ENCODE measurements at regions not wholly inside any gene's neighbourhood (a gene's known extent, or its start where the extent isn't known, plus 50 kb on each side); places are given as distances from the start of the nearest gene placed in this dataset.

DNA sequence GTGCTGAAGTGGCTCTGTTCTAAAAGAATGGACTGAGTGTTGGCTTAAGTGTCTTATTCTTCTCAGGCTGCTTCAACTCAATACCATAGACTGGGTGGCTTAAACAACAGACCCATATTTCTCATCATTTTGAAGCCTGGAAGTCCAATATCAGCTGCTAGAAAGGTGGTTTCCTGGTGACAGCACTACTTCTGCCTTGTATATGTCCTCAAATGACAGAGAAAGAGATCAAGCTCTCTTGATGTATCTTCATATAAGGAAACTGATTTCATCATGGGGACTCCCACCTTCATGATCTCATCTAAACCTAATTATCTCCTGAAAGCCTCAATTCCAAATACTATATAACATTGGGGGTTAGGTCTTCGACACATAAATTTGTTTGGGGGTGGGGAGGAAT is 449.7 kb upstream of the DSEL start:
- TF ChIP-seq TAF1 (IDR thresholded peaks at IDR 0.05; ENCODE audit: borderline replicate concordance, insufficient read depth, low read length) (no peak), FOXP2 (optimal IDR thresholded peaks at IDR 0.05; ENCODE audit: borderline replicate concordance, extremely low read depth, extremely low read length, insufficient read depth) (no peak), SIN3A (IDR thresholded peaks at IDR 0.05; ENCODE audit: borderline replicate concordance, insufficient read depth, low read length) (no peak), POLR2AphosphoS5 (IDR thresholded peaks at IDR 0.05; ENCODE audit: low read depth, low read length) (no peak)
- TF ChIP-seq, protein P1, sequence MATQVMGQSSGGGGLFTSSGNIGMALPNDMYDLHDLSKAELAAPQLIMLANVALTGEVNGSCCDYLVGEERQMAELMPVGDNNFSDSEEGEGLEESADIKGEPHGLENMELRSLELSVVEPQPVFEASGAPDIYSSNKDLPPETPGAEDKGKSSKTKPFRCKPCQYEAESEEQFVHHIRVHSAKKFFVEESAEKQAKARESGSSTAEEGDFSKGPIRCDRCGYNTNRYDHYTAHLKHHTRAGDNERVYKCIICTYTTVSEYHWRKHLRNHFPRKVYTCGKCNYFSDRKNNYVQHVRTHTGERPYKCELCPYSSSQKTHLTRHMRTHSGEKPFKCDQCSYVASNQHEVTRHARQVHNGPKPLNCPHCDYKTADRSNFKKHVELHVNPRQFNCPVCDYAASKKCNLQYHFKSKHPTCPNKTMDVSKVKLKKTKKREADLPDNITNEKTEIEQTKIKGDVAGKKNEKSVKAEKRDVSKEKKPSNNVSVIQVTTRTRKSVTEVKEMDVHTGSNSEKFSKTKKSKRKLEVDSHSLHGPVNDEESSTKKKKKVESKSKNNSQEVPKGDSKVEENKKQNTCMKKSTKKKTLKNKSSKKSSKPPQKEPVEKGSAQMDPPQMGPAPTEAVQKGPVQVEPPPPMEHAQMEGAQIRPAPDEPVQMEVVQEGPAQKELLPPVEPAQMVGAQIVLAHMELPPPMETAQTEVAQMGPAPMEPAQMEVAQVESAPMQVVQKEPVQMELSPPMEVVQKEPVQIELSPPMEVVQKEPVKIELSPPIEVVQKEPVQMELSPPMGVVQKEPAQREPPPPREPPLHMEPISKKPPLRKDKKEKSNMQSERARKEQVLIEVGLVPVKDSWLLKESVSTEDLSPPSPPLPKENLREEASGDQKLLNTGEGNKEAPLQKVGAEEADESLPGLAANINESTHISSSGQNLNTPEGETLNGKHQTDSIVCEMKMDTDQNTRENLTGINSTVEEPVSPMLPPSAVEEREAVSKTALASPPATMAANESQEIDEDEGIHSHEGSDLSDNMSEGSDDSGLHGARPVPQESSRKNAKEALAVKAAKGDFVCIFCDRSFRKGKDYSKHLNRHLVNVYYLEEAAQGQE (IDR thresholded peaks at IDR 0.05; ENCODE audit: insufficient read depth in 1 of 2, low read depth in 2 of 2, low read length in 2 of 2) = no peak

DNA sequence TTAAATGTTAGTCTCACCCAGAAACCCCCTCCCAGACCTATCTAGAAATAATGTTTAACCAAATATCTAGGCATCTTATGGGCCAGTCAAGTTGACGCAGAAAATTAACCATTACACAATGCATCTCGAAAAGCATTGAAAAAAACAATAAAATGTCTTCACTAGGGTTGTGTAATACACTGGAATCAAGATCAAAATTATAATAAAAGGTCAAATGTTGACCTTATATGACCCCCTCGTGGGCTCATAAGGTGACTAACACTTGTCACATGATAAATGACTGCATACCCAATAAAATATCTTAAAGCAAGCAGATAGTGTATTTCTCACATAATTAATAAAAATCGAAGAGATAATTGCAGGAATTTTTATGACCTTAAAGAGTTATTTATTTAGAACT is 447.9 kb upstream of the DSEL start:
- TF ChIP-seq SIN3A (IDR thresholded peaks at IDR 0.05; ENCODE audit: borderline replicate concordance, insufficient read depth, low read length) (no peak), TAF1 (IDR thresholded peaks at IDR 0.05; ENCODE audit: borderline replicate concordance, insufficient read depth, low read length) (no peak), FOXP2 (optimal IDR thresholded peaks at IDR 0.05; ENCODE audit: borderline replicate concordance, extremely low read depth, extremely low read length, insufficient read depth) (no peak), POLR2AphosphoS5 (IDR thresholded peaks at IDR 0.05; ENCODE audit: low read depth, low read length) (no peak)
- TF ChIP-seq, protein P1 (IDR thresholded peaks at IDR 0.05; ENCODE audit: insufficient read depth in 1 of 2, low read depth in 2 of 2, low read length in 2 of 2) = no peak

DNA sequence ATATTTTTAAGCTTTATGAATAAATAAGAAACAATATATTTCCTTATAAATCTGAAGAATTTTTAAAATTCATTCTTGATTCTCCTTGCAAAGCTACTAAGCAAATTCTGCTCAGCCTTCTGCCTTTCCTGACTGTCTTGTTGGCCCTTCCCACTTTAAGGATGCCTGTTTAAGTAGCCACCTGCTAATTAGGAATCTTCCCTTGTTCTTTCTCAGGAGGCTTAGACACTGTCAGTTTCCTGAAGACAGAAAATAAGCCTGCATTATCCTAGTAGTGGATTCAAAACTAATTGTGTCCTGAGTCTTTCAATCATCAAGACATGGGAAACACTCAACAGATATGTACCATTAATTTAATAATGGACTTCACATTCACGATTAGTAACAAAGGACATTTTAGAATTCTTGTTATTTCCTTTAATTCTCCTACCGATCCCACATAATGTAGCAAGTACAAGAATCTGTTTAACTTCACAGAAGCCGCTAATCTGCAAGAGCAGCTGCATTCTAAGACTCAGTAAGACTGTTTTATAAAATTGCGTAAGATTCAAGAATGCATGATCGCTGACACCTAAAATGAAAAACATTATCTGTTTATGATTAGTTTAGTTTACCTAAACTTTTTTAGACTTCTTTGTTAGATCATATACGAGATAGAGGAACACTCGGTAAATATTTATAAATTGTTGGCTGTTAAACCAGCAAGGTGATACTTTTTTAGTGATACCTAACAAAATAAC is 445.4 kb upstream of the DSEL start:
- no peak for TF ChIP-seq SIN3A (IDR thresholded peaks at IDR 0.05; ENCODE audit: borderline replicate concordance, insufficient read depth, low read length)
- TF ChIP-seq, protein P1 (IDR thresholded peaks at IDR 0.05; ENCODE audit: insufficient read depth in 1 of 2, low read depth in 2 of 2, low read length in 2 of 2) = no peak
- no peak for TF ChIP-seq TAF1 (IDR thresholded peaks at IDR 0.05; ENCODE audit: borderline replicate concordance, insufficient read depth, low read length)
- no peak for TF ChIP-seq FOXP2 (optimal IDR thresholded peaks at IDR 0.05; ENCODE audit: borderline replicate concordance, extremely low read depth, extremely low read length, insufficient read depth)
- TF ChIP-seq POLR2AphosphoS5 (IDR thresholded peaks at IDR 0.05; ENCODE audit: low read depth, low read length) = no peak

DNA sequence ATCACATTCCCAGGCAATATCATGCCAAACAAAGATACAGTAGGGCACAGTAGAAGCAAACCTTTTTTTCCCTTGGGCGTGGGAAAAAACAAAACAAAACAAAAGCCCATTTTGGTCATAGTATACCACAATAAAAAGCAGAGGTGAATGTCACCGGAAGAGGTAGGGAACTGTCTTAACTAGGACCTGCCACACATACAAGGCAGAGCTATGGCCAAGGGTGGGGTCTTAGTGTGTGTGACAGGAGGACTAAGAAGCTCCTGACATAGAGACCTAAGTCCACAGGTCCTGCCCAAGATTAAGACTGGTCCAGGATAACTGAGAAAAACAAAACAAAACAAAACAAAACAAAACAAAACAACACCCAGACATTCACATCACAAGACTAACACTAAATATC is 441.2 kb upstream of the DSEL start:
- TF ChIP-seq TAF1 (IDR thresholded peaks at IDR 0.05; ENCODE audit: borderline replicate concordance, insufficient read depth, low read length) (no peak), SIN3A (IDR thresholded peaks at IDR 0.05; ENCODE audit: borderline replicate concordance, insufficient read depth, low read length) (no peak), POLR2AphosphoS5 (IDR thresholded peaks at IDR 0.05; ENCODE audit: low read depth, low read length) (no peak), FOXP2 (optimal IDR thresholded peaks at IDR 0.05; ENCODE audit: borderline replicate concordance, extremely low read depth, extremely low read length, insufficient read depth) (no peak)
- TF ChIP-seq, protein P1 (IDR thresholded peaks at IDR 0.05; ENCODE audit: insufficient read depth in 1 of 2, low read depth in 2 of 2, low read length in 2 of 2) = no peak
